ENCODE measurements at regions not wholly inside any gene's neighbourhood (a gene's known extent, or its start where the extent isn't known, plus 50 kb on each side); places are given as distances from the start of the nearest gene placed in this dataset.

DNA sequence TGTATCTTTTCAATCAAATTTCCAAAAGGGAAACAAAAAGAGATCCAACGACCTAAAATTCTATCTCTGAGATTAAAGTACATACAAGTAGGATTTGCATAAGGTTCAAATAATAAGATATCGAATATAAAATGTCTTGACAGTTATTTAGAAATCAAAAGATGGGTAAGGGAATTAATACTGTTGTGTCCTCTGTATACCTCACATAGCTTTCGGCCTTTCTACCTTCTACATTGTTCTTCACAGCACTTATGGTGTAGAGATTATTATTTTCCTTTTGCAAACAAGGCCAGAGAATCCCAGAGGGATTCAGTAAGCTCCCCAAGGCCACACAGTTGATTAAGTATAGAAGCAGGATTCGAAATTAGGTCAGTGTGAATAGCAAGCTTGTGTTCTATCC, 403.6 kb downstream of the SPRY2 start:
- Histone ChIP-seq H3K36me3 (no peaks in the 10 kb centered on the region), H3K9me3 (no peaks in the 10 kb centered on the region), H3K4me1 (peaks cover 0 to 14% (median 0%) of the 10 kb centered on the region in 12 donors), H3K4me3 (no peak overlapping the region), H3K27ac (peak overlapping the region in 7 of 12 donors; percentile 52 to 70 (median 64)), H3K27me3 (no peaks in the 10 kb centered on the region)
- TF ChIP-seq, protein P1, sequence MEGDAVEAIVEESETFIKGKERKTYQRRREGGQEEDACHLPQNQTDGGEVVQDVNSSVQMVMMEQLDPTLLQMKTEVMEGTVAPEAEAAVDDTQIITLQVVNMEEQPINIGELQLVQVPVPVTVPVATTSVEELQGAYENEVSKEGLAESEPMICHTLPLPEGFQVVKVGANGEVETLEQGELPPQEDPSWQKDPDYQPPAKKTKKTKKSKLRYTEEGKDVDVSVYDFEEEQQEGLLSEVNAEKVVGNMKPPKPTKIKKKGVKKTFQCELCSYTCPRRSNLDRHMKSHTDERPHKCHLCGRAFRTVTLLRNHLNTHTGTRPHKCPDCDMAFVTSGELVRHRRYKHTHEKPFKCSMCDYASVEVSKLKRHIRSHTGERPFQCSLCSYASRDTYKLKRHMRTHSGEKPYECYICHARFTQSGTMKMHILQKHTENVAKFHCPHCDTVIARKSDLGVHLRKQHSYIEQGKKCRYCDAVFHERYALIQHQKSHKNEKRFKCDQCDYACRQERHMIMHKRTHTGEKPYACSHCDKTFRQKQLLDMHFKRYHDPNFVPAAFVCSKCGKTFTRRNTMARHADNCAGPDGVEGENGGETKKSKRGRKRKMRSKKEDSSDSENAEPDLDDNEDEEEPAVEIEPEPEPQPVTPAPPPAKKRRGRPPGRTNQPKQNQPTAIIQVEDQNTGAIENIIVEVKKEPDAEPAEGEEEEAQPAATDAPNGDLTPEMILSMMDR (IDR thresholded peaks at IDR 0.05) = no peak
- TF ChIP-seq POLR2A (IDR thresholded peaks at IDR 0.05) = no peak
- no peak for ATAC-seq
- DNase-seq = no peak
- intact Hi-C loops (cut with DNase I) = no loop called here
- 78 to 89% (median 84%) methylated on average over 4 of the region's 4 CpGs for WGBS, 4 donors

DNA sequence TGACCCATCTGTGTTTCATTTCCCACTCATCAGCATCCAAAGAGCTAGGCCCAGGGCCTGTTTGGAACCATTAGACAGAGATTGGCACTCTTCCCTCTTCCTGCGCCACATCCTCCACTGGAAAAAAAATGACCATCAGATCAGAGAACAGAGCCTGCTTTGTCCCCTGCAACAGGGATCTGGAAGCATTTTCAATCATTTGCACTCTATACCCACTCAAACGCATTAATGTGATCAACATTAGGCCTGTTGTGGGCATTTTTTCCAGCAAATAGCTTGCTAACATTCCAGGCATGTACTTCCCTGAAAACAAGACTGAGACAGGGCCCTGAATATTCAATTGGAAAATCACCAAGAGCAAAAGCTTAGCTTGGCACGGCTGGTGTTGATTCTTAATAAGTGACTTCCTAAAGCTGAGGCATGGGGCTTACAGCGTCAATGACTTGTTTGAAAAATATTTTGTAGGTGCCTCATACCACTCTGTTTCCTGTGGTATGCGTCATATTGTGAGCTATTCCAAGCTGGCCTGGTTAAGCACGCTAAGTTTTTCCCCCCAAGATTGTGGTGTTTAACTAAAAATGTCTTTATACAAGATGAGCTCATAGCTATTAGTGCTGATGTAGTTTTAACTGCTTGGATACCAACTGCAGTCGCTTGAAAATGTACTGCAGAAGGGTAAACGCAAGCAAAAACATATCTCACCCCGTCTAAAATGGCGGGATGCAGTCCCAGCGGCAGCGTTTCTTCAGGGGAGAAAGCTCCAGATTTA, 404.4 kb downstream of the SPRY2 start:
- peak; percentile 73 to 96 (median 90) for ATAC-seq
- H3K27ac ChIP-seq = peak overlapping the region; percentile 5 to 70 (median 56)
- H3K27me3 ChIP-seq = no peaks in the 10 kb centered on the region
- H3K4me1 ChIP-seq = peaks cover 0 to 14% (median 0%) of the 10 kb centered on the region in 12 donors
- H3K4me3 ChIP-seq = no peak overlapping the region
- no peaks in the 10 kb centered on the region for H3K9me3 ChIP-seq
- H3K36me3 ChIP-seq = no peaks in the 10 kb centered on the region
- WGBS, 4 donors = 59 to 73% (median 69%) methylated on average over 12 of the region's 12 CpGs
- TF ChIP-seq, protein P1 (IDR thresholded peaks at IDR 0.05) = no peak
- no peak for TF ChIP-seq POLR2A (IDR thresholded peaks at IDR 0.05)
- peak in 4 of 5 donors; percentile 25 to 36 (median 28) for DNase-seq
- intact Hi-C loops (cut with DNase I) = no loop called here

- Histone ChIP-seq H3K9me3 (peaks cover 0 to 11% (median 4%) of the 10 kb centered on the region in 12 donors), H3K4me1 (peaks cover 0 to 14% (median 0%) of the 10 kb centered on the region in 12 donors), H3K27ac (peak overlapping the region in 2 of 12 donors; percentile 11 to 65), H3K27me3 (no peaks in the 10 kb centered on the region), H3K36me3 (no peaks in the 10 kb centered on the region), H3K4me3 (no peak overlapping the region)
- TF ChIP-seq, protein P1 (IDR thresholded peaks at IDR 0.05) = no peak
- no peak for TF ChIP-seq POLR2A (IDR thresholded peaks at IDR 0.05)
- intact Hi-C loops (cut with DNase I) = no loop called here
- ATAC-seq (no peak), DNase-seq (no peak)
These were observed 405.8 kb downstream of the SPRY2 start for GRCh38 chr13:79935121-79935520.

DNA sequence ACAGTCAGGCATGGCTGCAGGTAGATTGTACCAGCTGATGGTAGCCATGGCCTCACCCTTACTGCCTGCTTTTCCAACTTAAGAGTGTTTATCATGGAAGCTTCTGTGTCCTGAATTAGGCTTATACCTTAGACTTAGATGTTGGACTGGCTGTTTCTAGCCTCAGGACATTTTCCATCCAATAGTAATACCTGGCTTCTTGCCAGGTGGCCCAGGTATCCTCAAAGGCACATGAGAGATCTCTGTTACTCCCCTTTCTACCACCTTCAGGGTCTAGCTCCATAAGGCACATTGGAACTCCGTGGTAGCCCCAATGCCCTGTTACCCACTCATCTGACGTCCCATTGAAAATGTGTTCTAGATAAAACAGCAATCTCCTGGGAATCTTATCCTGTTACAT, 407.5 kb downstream of the SPRY2 start:
- 84 to 89% (median 87%) methylated on average over 2 of the region's 2 CpGs for WGBS, 4 donors
- Histone ChIP-seq H3K4me1 (peaks cover 0 to 14% (median 0%) of the 10 kb centered on the region in 12 donors), H3K9me3 (peaks cover 0 to 11% (median 4%) of the 10 kb centered on the region in 12 donors), H3K4me3 (no peak overlapping the region), H3K36me3 (no peaks in the 10 kb centered on the region), H3K27ac (no peak overlapping the region), H3K27me3 (no peaks in the 10 kb centered on the region)
- TF ChIP-seq, protein P1 (IDR thresholded peaks at IDR 0.05) = no peak
- TF ChIP-seq POLR2A (IDR thresholded peaks at IDR 0.05) = no peak
- DNase-seq (no peak), ATAC-seq (no peak)
- intact Hi-C loops (cut with DNase I) = no loop called here

Measured in heart left ventricle (tissue), 16 donors.